ENCODE measurements at regions not wholly inside any gene's neighbourhood (a gene's known extent, or its start where the extent isn't known, plus 50 kb on each side); places are given as distances from the start of the nearest gene placed in this dataset.

DNA sequence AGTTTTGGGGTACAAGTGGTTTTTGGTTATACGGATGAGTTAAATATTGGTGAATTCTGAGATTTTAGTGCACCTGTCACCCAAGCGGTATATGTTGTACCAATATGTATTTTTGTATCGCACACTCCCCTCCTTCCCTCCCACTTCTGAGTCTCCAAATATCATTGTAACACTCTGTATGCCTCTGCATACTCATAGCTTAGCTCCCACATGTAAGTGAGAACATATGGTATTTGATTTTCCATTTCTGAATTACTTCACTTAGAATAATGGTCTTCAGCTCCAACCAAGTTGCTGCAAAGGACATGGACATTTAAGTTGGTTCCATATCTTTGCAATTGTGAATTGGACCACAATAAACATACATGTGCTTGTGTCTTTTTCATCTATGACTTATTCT is 103.0 kb upstream of the ADAMTS3 start:
- TF ChIP-seq, protein P1, sequence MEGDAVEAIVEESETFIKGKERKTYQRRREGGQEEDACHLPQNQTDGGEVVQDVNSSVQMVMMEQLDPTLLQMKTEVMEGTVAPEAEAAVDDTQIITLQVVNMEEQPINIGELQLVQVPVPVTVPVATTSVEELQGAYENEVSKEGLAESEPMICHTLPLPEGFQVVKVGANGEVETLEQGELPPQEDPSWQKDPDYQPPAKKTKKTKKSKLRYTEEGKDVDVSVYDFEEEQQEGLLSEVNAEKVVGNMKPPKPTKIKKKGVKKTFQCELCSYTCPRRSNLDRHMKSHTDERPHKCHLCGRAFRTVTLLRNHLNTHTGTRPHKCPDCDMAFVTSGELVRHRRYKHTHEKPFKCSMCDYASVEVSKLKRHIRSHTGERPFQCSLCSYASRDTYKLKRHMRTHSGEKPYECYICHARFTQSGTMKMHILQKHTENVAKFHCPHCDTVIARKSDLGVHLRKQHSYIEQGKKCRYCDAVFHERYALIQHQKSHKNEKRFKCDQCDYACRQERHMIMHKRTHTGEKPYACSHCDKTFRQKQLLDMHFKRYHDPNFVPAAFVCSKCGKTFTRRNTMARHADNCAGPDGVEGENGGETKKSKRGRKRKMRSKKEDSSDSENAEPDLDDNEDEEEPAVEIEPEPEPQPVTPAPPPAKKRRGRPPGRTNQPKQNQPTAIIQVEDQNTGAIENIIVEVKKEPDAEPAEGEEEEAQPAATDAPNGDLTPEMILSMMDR (conservative IDR thresholded peaks at IDR 0.05; ENCODE audit: low read depth): no peak
- no peak overlapping the region for H3K27ac ChIP-seq
- no peak for DNase-seq (ENCODE audit: low spot score)
- ChIA-PET POLR2A (ENCODE audit: low non-redundant PET) (no interaction called here), CTCF (no interaction called here)

GRCh38 chr4:72670521-72670920 is 101.5 kb upstream of the ADAMTS3 start:
- TF ChIP-seq, protein P1 (conservative IDR thresholded peaks at IDR 0.05; ENCODE audit: low read depth): no peak
- CTCF ChIA-PET: no interaction called here

GRCh38 chr4:72666910-72667309 is 97.9 kb upstream of the ADAMTS3 start:
- DNase-seq (ENCODE audit: low spot score): no peak
- CTCF ChIA-PET: no interaction called here
- POLR2A ChIA-PET (ENCODE audit: low non-redundant PET): no interaction called here
- TF ChIP-seq, protein P1 (conservative IDR thresholded peaks at IDR 0.05; ENCODE audit: low read depth): no peak
- H3K27ac ChIP-seq: no peak overlapping the region

More at GRCh38 chr4:72670521-72670920, 101.5 kb upstream of the ADAMTS3 start:
- no peak overlapping the region for H3K27ac ChIP-seq
- POLR2A ChIA-PET (ENCODE audit: low non-redundant PET): no interaction called here
- DNase-seq (ENCODE audit: low spot score): no peak

- ChIA-PET CTCF (no interaction called here), POLR2A (ENCODE audit: low non-redundant PET) (no interaction called here)
- no peak for DNase-seq (ENCODE audit: low spot score)
- TF ChIP-seq, protein P1 (conservative IDR thresholded peaks at IDR 0.05; ENCODE audit: low read depth): no peak
- H3K27ac ChIP-seq: no peak overlapping the region
These were observed 96.3 kb upstream of the ADAMTS3 start for GRCh38 chr4:72665171-72665968.

DNA sequence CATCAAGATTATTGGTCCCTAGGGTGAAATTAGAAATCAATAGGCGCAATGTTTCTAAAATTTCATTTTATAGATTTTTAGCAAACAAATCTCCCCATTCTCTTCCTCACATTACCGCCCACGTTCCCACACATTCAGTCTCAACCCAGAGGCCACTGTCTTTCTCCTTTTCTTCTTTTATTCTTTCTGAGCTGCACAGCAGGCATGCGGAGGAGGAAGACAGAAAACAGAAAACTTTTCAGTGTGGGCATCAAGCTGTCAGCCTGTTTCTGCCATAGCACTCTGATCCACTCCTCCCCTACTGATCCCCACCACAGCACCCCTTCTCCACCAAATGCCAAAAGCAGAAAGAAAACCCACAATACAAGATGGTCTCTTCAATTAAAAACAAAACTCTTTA is 94.8 kb upstream of the ADAMTS3 start:
- DNase-seq (ENCODE audit: low spot score): no peak
- TF ChIP-seq, protein P1 (conservative IDR thresholded peaks at IDR 0.05; ENCODE audit: low read depth): no peak
- no peak overlapping the region for H3K27ac ChIP-seq
- ChIA-PET POLR2A (ENCODE audit: low non-redundant PET) (no interaction called here), CTCF (interaction anchor here (0.6 kb wide), 1 partner anchor 57 kb away, joined by 3 read pairs; no protein-coding TSS in a partner anchor)

- DNase-seq (ENCODE audit: low spot score): no peak
- ChIA-PET POLR2A (ENCODE audit: low non-redundant PET) (no interaction called here), CTCF (no interaction called here)
- TF ChIP-seq, protein P1 (conservative IDR thresholded peaks at IDR 0.05; ENCODE audit: low read depth): no peak
- H3K27ac ChIP-seq: no peak overlapping the region
These were observed 92.8 kb upstream of the ADAMTS3 start for GRCh38 chr4:72661830-72662229.

Measured in RWPE1 (cell line).